ENCODE measurements at regions not wholly inside any gene's neighbourhood (a gene's known extent, or its start where the extent isn't known, plus 50 kb on each side); places are given as distances from the start of the nearest gene placed in this dataset.

DNA sequence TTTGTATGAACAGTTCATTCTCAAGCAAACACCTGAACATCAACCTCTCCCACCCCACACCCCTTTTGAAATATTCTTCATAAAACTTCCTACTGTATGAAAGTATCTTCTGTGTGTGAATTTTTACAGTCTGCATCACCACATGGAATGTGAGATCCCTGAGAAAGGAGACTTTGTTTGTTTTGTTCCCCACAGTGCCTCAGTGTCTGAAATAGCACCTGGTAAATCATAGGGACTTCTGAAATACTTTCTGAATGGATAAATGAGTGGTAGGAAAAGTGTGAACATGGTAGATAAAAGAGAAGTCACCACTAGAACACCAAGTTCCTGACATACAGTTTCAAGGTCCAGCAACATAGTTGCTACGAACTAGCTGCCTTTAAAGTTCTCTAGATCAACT, 1071.2 kb downstream of the EFNB2 start:
- Histone ChIP-seq H3K23ac (ENCODE audit: insufficient read length) (no peak overlapping the region), H3K79me1 (ENCODE audit: low read depth, low read length) (no peaks in the 10 kb centered on the region), H4K8ac (ENCODE audit: extremely low read depth, insufficient read depth, low read length) (no peak overlapping the region), H3K4me1 (replicated peaks in 1 of 4; ENCODE audit: control insufficient read depth in 3 of 4, insufficient read depth in 4 of 4, low read length in 3 of 4) (peaks cover 0 to 5% (median 2%) of the 10 kb centered on the region in 4 experiments; a peak in 2 of 7 replicates), H3K4ac (replicated peaks; ENCODE audit: insufficient read length, low read depth, low read length) (no peak overlapping the region), H3K9me3 (ENCODE audit: insufficient read depth in 2 of 2, low read depth in 1 of 2, low read length in 1 of 2) (peaks cover 2 to 3% of the 10 kb centered on the region in 2 experiments; a peak in 1 of 4 replicates), H2BK12ac (ENCODE audit: low read depth, low read length) (no peak overlapping the region), H3K36me3 (ENCODE audit: control insufficient read depth in 2 of 4, insufficient read depth in 4 of 4, low read length in 3 of 4) (no peaks in the 10 kb centered on the region), H3K23me2 (ENCODE audit: low read depth, low read length) (no peaks in the 10 kb centered on the region), H3K4me2 (ENCODE audit: insufficient read depth in 1 of 2, low read depth in 2 of 2, low read length in 2 of 2) (no peak overlapping the region), H2AK5ac (ENCODE audit: low read depth, low read length) (no peak overlapping the region), H3K14ac (ENCODE audit: insufficient read length) (no peak overlapping the region), H4K5ac (ENCODE audit: insufficient read length, low read depth, low read length) (no peak overlapping the region), H3K4me3 (ENCODE audit: extremely low read depth in 1 of 4, insufficient read depth in 2 of 4, low read depth in 3 of 4, low read length in 4 of 4) (no peak overlapping the region), H3K18ac (ENCODE audit: extremely low read depth, low read length) (no peak overlapping the region), H3K79me2 (ENCODE audit: control insufficient read depth in 1 of 2, insufficient read depth in 2 of 2, low read length in 2 of 2) (no peaks in the 10 kb centered on the region), H4K20me1 (replicated peaks in 1 of 2; ENCODE audit: control insufficient read depth in 1 of 2, insufficient read depth in 2 of 2, low read length in 2 of 2) (no peaks in the 10 kb centered on the region), H3K9ac (replicated peaks in 1 of 4; ENCODE audit: extremely low read depth in 1 of 4, low read depth in 3 of 4, low read length in 3 of 4) (no peak overlapping the region), H2BK120ac (replicated peaks; ENCODE audit: low read depth, low read length) (no peak overlapping the region), H2BK15ac (ENCODE audit: low read length) (no peak overlapping the region), H2BK5ac (ENCODE audit: low read depth, low read length) (no peak overlapping the region), H3K27me3 (replicated peaks in 1 of 4; ENCODE audit: control insufficient read depth in 3 of 4, extremely low read depth in 1 of 4, insufficient read depth in 3 of 4, low read length in 3 of 4) (no peaks in the 10 kb centered on the region), H3K56ac (replicated peaks; ENCODE audit: insufficient read length, low read depth, low read length) (no peak overlapping the region), H4K91ac (replicated peaks; ENCODE audit: insufficient read length, low read length) (no peak overlapping the region), H2AFZ (ENCODE audit: low read length) (no peak overlapping the region), H3K27ac (ENCODE audit: low read depth, low read length) (no peak overlapping the region), H2BK20ac (ENCODE audit: low read length) (no peak overlapping the region)
- POLR2A ChIA-PET (ENCODE audit: partially characterized antibody): no interaction called here
- CTCF ChIA-PET (ENCODE audit: partially characterized antibody): no interaction called here
- DNase-seq (ENCODE audit: low read depth in 1 of 2, low spot score in 2 of 2) (no peak), FAIRE-seq (no peak)
- WGBS, 2 experiments (ENCODE audit: extremely low coverage in 1 of 2, insufficient coverage in 1 of 2, insufficient read length in 1 of 2, insufficient replicate concordance in 2 of 2, low coverage in 1 of 2, low lambda C conversion rate in 2 of 2, missing lambda C conversion rate in 1 of 2): 94% methylated on average over 1 of the region's 1 CpG; no CpG with 5 or more reads in 1 of the 2 experiments
- TF ChIP-seq ASH2L (IDR thresholded peaks at IDR 0.05; ENCODE audit: low read length): no peak
- no peak for TF ChIP-seq GABPA (IDR thresholded peaks at IDR 0.05; ENCODE audit: borderline replicate concordance, insufficient read depth, low read length)
- TF ChIP-seq ZNF274 (IDR thresholded peaks at IDR 0.05; ENCODE audit: borderline replicate concordance, extremely low read depth, low read length): no peak
- no peak for TF ChIP-seq EP300 (IDR thresholded peaks at IDR 0.05; ENCODE audit: borderline replicate concordance in 1 of 2, low read depth in 2 of 2, low read length in 2 of 2)
- no peak for TF ChIP-seq SP2 (IDR thresholded peaks at IDR 0.05; ENCODE audit: low read length)
- TF ChIP-seq RNF2 (IDR thresholded peaks at IDR 0.05; ENCODE audit: borderline replicate concordance, low read depth, low read length, missing control alignments, poor library complexity, severe bottlenecking): no peak
